K562 (cell line): ENCODE measurements at regions not wholly inside any gene's neighbourhood (a gene's known extent, or its start where the extent isn't known, plus 50 kb on each side); places are given as distances from the start of the nearest gene placed in this dataset.

Experiments used
- ATAC-seq: fragments of 200-7000 bp; cut with Tn5 transposase; 3 replicates; pipeline ENCODE4 v1.9.1; 2020; ENCODE audit warnings: moderate library complexity
- BruUV-seq: library from RNA; stranded (reverse); fragments of 400-500 nt; replicated peaks from 2 replicates; lab custom pipeline; 2021; lab: Mats Ljungman, UMichigan
- CTCF ChIA-PET: fragments of 300-600 bp; formaldehyde crosslinking; extraction: SDS; loops from one replicate; lab custom pipeline; 2021; ENCODE audit warnings: low intra/inter-chr PET ratio; lab: Yijun Ruan, JAX
- POLR2A ChIA-PET: fragments of 300-600, 350-650 bp; sonication (Branson Sonifier 250); formaldehyde crosslinking; extraction: SDS; loops from one replicate; lab custom pipeline; 2021; ENCODE audit warnings: antibody characterized with exemption, inconsistent platforms; lab: Yijun Ruan, JAX
- DNase-seq, 4 experiments: peaks; one replicate each; pipeline versions ENCODE4 v3.0.0 to v3.0.0-alpha.2; 2011 to 2018; ENCODE audit warnings: low spot score in 3 of 4, mixed read lengths in 3 of 4; ENCODE audit errors: extremely low read depth in 1 of 4
- FAIRE-seq: peaks from 2 replicates; lab custom pipeline; 2011; peaks lifted over from hg19 to GRCh38; lab: Jason Lieb, UNC
- H2AFZ ChIP-seq: 2 replicates; pipeline ENCODE4 v1.6.0; 2011; ENCODE audit warnings: low read depth, low read length, control low read depth, inconsistent platforms
- H3K27ac ChIP-seq: fragments of 200-600 bp; 3 replicates; pipeline ENCODE4 v1.8.0; 2011; ENCODE audit warnings: low read depth, mild to moderate bottlenecking, control low read depth, inconsistent platforms, low read length, moderate library complexity, mixed read lengths; ENCODE audit errors: extremely low read depth
- H3K27me3 ChIP-seq, 2 experiments: fragments of 300-600 bp in 1 of 2; 2 replicates in 1 of 2; 3 replicates in 1 of 2; pipeline versions ENCODE4 v1.6.0 to v1.8.0; 2011; ENCODE audit warnings: inconsistent platforms in 2 of 2, low read length in 2 of 2, mild to moderate bottlenecking in 1 of 2, mixed read lengths in 1 of 2, moderate library complexity in 1 of 2; ENCODE audit not compliant: control insufficient read depth in 2 of 2, insufficient read depth in 2 of 2
- H3K36me3 ChIP-seq: fragments of 300-600 bp; 3 replicates; pipeline ENCODE4 v1.8.0; 2011; ENCODE audit warnings: mild to moderate bottlenecking, low read length, inconsistent platforms; ENCODE audit not compliant: control insufficient read depth, insufficient read depth
- H3K4me1 ChIP-seq, 2 experiments: fragments of 200-600 bp in 1 of 2; replicated peaks in 1 of 2; 2 replicates in 1 of 2; 3 replicates in 1 of 2; pipeline versions ENCODE4 v1.5.1 to v1.8.0; 2011; ENCODE audit warnings: inconsistent platforms in 2 of 2, low read length in 2 of 2, mild to moderate bottlenecking in 1 of 2, mixed read lengths in 1 of 2, moderate library complexity in 1 of 2; ENCODE audit not compliant: control insufficient read depth in 2 of 2, insufficient read depth in 2 of 2
- H3K4me2 ChIP-seq: 2 replicates; pipeline ENCODE4 v1.6.1; 2011; ENCODE audit warnings: low read length, control low read depth, inconsistent platforms, mixed read lengths; ENCODE audit not compliant: insufficient read depth
- H3K4me3 ChIP-seq: fragments of 200-600 bp; sonication (generic), shearing (Covaris generic); 2 replicates; pipeline ENCODE4 v1.5.1; 2016; ENCODE audit warnings: control low read depth, inconsistent platforms
- H3K79me2 ChIP-seq: fragments of 200-600 bp; 3 replicates; pipeline ENCODE4 v1.8.0; 2011; ENCODE audit warnings: low read length, inconsistent platforms; ENCODE audit not compliant: control insufficient read depth, insufficient read depth
- H3K9ac ChIP-seq, 2 experiments: 2 replicates each; pipeline versions ENCODE4 v1.6.0 to v1.6.1; 2011; ENCODE audit warnings: low read depth in 2 of 2, low read length in 2 of 2, control low read depth in 1 of 2, inconsistent platforms in 1 of 2, mild to moderate bottlenecking in 1 of 2, mixed read lengths in 1 of 2; ENCODE audit not compliant: insufficient read depth in 1 of 2
- H3K9me1 ChIP-seq: one replicate; pipeline ENCODE4 v1.6.0; 2011; ENCODE audit warnings: inconsistent platforms, mild to moderate bottlenecking, low read length, moderate library complexity; ENCODE audit not compliant: control insufficient read depth, insufficient read depth
- H3K9me3 ChIP-seq: replicated peaks from 2 replicates; pipeline ENCODE4 v1.5.1; 2011; ENCODE audit warnings: low read depth, low read length, inconsistent platforms; ENCODE audit not compliant: control insufficient read depth, insufficient read depth
- H4K20me1 ChIP-seq: replicated peaks from 2 replicates; pipeline ENCODE4 v1.6.1; 2011; ENCODE audit warnings: low read length, inconsistent platforms, mixed read lengths; ENCODE audit not compliant: control insufficient read depth, insufficient read depth
- ARID3A ChIP-seq: IDR thresholded peaks from 2 replicates; pipeline ENCODE4 v1.6.1; 2012; ENCODE audit warnings: low read depth, low read length, improper control_type of control experiment, borderline replicate concordance
- KLF13 ChIP-seq: fragments of 450-650 bp; IDR thresholded peaks from 2 replicates; pipeline ENCODE4 v1.6.1; 2016; ENCODE audit warnings: missing genetic modification characterization, low read depth, mild to moderate bottlenecking, missing compliant biosample characterization, moderate library complexity, borderline replicate concordance
- MAFK ChIP-seq: IDR thresholded peaks from 2 replicates; pipeline ENCODE4 v1.6.1; 2011; ENCODE audit warnings: low read length, improper control_type of control experiment
- MCM5 ChIP-seq: fragments of 450-650 bp; IDR thresholded peaks from 2 replicates; pipeline ENCODE4 v1.6.1; 2016; ENCODE audit warnings: low read depth
- MLLT1 ChIP-seq, 2 experiments: fragments of 450-650 bp; IDR thresholded peaks; 2 replicates each; pipeline ENCODE4 v1.6.1; 2016
- NR2C2 ChIP-seq, 2 experiments: fragments of 200-800 bp in 1 of 2; sonication (Bioruptor generic) in 1 of 2; sonication (generic) in 1 of 2; formaldehyde crosslinking in 1 of 2; IDR thresholded peaks; 2 replicates each; pipeline versions ENCODE4 v1.6.1 to v1.8.0; 2016 to 2022; ENCODE audit warnings: mild to moderate bottlenecking in 1 of 2, missing compliant biosample characterization in 1 of 2, missing genetic modification characterization in 1 of 2, missing genetic modification reagents in 1 of 2
- OTX1 ChIP-seq: fragments of 450-650 bp; formaldehyde crosslinking; IDR thresholded peaks from 2 replicates; pipeline ENCODE4 v1.4.0; 2022; ENCODE audit warnings: mild to moderate bottlenecking
- POLR3A ChIP-seq: IDR thresholded peaks from 2 replicates; pipeline ENCODE4 v1.6.1; 2011; ENCODE audit warnings: borderline replicate concordance, mild to moderate bottlenecking, moderate library complexity; ENCODE audit not compliant: insufficient read length, insufficient read depth; ENCODE audit errors: extremely low read depth
- RNF2 ChIP-seq: sonication (generic); IDR thresholded peaks from 2 replicates; pipeline ENCODE4 v1.6.1; 2016
- SRSF1 ChIP-seq: fragments of 200-400 bp; formaldehyde crosslinking; IDR thresholded peaks from 2 replicates; pipeline ENCODE4 v1.6.1; 2017; ENCODE audit warnings: mild to moderate bottlenecking, low read depth, low read length, moderate library complexity
- TAF1 ChIP-seq: IDR thresholded peaks from 2 replicates; pipeline ENCODE4 v1.6.1; 2011; ENCODE audit warnings: mild to moderate bottlenecking, low read length, moderate library complexity; ENCODE audit not compliant: insufficient read depth, control insufficient read depth, severe bottlenecking; ENCODE audit errors: extremely low read depth
- WGBS: fragments of 100-300 bp; shearing (Covaris generic); methylation state at CpG from one replicate; pipeline ENCODE4 v1.1.6; 2016; ENCODE audit warnings: low coverage, mixed read lengths; ENCODE audit not compliant: insufficient coverage; ENCODE audit errors: missing lambda C conversion rate; 5-methylcytosine and 5-hydroxymethylcytosine counted together
- in situ Hi-C: fragments of 300-500 bp; cut with MboI; formaldehyde crosslinking; loops from 4 replicates; pipeline ENCODE4 v1.15.0; 2018; ENCODE audit warnings: inconsistent platforms, mixed read lengths
- intact Hi-C: fragments of 100-400 bp; cut with micrococcal nuclease; formaldehyde crosslinking; loops from 2 replicates; pipeline ENCODE4 v1.14.2; 2022
- TF ChIP-seq, protein P1 (sequence below): fragments of 450-650 bp; IDR thresholded peaks from 2 replicates; pipeline ENCODE4 v1.6.1; 2016; ENCODE audit warnings: borderline replicate concordance
- TF ChIP-seq, protein P2 (sequence below): fragments of 450-650 bp; conservative IDR thresholded peaks from 2 replicates; pipeline ENCODE4 v1.6.1; 2016; ENCODE audit warnings: missing genetic modification characterization, low read depth, mild to moderate bottlenecking, missing compliant biosample characterization, moderate library complexity

- in situ Hi-C loops (no loop called here), intact Hi-C loops (no loop called here)
- CTCF ChIA-PET: no interaction called here
- no peak for ATAC-seq
- no peaks in the 10 kb centered on the region for H3K9me3 ChIP-seq
- no peak overlapping the region for H3K27ac ChIP-seq
- 6% methylated on average over 11 of the region's 11 CpGs for WGBS
- H4K20me1 ChIP-seq: peaks cover 8% of the 10 kb centered on the region; the same call in 1 of the 2 replicates
- H3K4me3 ChIP-seq: no peak overlapping the region
- FAIRE-seq: no peak
- no peaks in the 10 kb centered on the region for H3K9me1 ChIP-seq
- peaks cover 0 to 13% of the 10 kb centered on the region in 2 experiments; a peak in 2 of 5 replicates for H3K4me1 ChIP-seq
- no peak overlapping the region for H3K4me2 ChIP-seq
- H3K79me2 ChIP-seq: no peaks in the 10 kb centered on the region
- no peaks in the 10 kb centered on the region for H3K36me3 ChIP-seq
- TF ChIP-seq SRSF1 (no peak), MCM5 (no peak), RNF2 (no peak), NR2C2 (CRISPR knock-in tag; IDR thresholded peaks at IDR 0.05) (no peak), NR2C2 (tag; IDR thresholded peaks at IDR 0.05) (no peak), MLLT1 (IDR thresholded peaks at IDR 0.05) (no peak), KLF13 (no peak), MAFK (no peak), OTX1 (CRISPR knock-in tag) (no peak), ARID3A (no peak), TAF1 (no peak), POLR3A (no peak)
- TF ChIP-seq, protein P1, sequence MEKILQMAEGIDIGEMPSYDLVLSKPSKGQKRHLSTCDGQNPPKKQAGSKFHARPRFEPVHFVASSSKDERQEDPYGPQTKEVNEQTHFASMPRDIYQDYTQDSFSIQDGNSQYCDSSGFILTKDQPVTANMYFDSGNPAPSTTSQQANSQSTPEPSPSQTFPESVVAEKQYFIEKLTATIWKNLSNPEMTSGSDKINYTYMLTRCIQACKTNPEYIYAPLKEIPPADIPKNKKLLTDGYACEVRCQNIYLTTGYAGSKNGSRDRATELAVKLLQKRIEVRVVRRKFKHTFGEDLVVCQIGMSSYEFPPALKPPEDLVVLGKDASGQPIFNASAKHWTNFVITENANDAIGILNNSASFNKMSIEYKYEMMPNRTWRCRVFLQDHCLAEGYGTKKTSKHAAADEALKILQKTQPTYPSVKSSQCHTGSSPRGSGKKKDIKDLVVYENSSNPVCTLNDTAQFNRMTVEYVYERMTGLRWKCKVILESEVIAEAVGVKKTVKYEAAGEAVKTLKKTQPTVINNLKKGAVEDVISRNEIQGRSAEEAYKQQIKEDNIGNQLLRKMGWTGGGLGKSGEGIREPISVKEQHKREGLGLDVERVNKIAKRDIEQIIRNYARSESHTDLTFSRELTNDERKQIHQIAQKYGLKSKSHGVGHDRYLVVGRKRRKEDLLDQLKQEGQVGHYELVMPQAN: no peak
- TF ChIP-seq, protein P2, sequence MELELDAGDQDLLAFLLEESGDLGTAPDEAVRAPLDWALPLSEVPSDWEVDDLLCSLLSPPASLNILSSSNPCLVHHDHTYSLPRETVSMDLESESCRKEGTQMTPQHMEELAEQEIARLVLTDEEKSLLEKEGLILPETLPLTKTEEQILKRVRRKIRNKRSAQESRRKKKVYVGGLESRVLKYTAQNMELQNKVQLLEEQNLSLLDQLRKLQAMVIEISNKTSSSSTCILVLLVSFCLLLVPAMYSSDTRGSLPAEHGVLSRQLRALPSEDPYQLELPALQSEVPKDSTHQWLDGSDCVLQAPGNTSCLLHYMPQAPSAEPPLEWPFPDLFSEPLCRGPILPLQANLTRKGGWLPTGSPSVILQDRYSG (tag): no peak
- TF ChIP-seq, all 486 proteins: peak for 0
- Histone ChIP-seq H3K9ac (no peak overlapping the region), H3K27me3 (peaks cover 19 to 55% of the 10 kb centered on the region in 2 experiments), H2AFZ (no peak overlapping the region)
- no TSS peak for BruUV-seq
- POLR2A ChIA-PET: no interaction called here
- no peak for DNase-seq
Observed at GRCh38 chr16:11413907-11414595, 68.8 kb downstream of the RMI2 start.
